VCaP (cell line): ENCODE measurements at regions not wholly inside any gene's neighbourhood (a gene's known extent, or its start where the extent isn't known, plus 50 kb on each side); places are given as distances from the start of the nearest gene placed in this dataset.
"Not testable (repeated sequence)": the region's sequence is repeated elsewhere in the genome, so short reads cannot be mapped to it uniquely, and the experiment has no call there.

Source experiments
- H3K27ac ChIP-seq: fragments of 450-650 bp; 2 replicates; pipeline ENCODE4 v1.5.1; 2017
- TF ChIP-seq, protein P1 (sequence below): fragments of 450-650 bp; conservative IDR thresholded peaks from 2 replicates; pipeline ENCODE4 v1.5.1; 2017; ENCODE audit warnings: mild to moderate bottlenecking, moderate library complexity

DNA sequence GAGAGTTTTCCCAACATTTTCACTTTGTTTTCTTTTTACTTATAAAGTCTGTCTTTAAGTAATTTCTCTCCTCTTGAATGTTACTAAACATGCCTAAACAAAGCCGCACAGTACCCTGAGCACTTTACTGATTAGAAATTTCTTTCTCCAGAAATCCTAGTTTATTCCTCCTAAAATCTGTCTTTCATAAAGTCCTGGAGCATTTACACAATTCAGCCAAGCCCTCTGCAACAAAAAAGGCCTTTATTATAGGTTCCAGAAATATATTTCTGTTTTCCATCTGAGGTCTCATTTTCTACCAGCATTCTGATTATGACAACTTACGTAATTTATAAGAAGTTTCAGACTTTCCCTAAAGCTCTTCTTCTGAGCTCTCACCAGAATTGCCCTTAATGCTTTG, 549.5 kb upstream of the OLFM3 start:
- no peak overlapping the region for H3K27ac ChIP-seq
- TF ChIP-seq, protein P1, sequence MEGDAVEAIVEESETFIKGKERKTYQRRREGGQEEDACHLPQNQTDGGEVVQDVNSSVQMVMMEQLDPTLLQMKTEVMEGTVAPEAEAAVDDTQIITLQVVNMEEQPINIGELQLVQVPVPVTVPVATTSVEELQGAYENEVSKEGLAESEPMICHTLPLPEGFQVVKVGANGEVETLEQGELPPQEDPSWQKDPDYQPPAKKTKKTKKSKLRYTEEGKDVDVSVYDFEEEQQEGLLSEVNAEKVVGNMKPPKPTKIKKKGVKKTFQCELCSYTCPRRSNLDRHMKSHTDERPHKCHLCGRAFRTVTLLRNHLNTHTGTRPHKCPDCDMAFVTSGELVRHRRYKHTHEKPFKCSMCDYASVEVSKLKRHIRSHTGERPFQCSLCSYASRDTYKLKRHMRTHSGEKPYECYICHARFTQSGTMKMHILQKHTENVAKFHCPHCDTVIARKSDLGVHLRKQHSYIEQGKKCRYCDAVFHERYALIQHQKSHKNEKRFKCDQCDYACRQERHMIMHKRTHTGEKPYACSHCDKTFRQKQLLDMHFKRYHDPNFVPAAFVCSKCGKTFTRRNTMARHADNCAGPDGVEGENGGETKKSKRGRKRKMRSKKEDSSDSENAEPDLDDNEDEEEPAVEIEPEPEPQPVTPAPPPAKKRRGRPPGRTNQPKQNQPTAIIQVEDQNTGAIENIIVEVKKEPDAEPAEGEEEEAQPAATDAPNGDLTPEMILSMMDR, result no peak

DNA sequence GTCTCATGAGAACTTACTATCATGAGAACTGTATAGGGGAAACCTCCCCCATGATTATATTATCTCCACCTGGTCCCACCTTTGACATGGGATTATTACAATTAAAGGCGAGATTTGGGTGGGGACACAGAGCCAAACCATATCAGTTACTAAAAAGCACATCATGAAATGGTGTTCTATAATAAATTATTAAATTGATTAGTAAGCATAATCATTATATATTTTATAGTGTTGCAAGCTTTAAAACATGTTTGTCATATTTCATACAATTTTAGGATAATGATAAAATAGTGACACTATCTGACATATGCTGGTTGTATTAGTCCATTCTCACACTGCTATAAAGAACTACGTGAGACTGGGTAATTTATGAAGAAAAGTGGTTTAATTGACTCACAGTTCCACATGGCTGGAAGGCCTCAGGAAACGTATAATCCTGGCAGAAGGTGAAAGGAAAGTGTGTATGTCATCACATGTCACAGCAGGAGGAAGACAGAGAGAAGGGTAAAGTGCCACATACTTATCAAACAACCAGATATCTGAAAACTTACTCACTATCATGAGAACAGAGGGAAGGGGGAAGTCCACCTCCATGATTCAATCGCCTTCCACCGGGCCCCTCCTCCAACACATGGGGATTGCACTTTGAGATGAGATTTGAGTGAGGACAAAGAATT, 539.2 kb upstream of the OLFM3 start:
- no peak overlapping the region for H3K27ac ChIP-seq
- TF ChIP-seq, protein P1, result no peak

GRCh38 chr1:102531036-102531435, 534.3 kb upstream of the OLFM3 start:
- TF ChIP-seq, protein P1, result no peak
- no peak overlapping the region for H3K27ac ChIP-seq

GRCh38 chr1:102529446-102529845, 532.7 kb upstream of the OLFM3 start:
- TF ChIP-seq, protein P1, result no peak
- H3K27ac ChIP-seq, result no peak overlapping the region

GRCh38 chr1:102500758-102501157, 504.0 kb upstream of the OLFM3 start:
- TF ChIP-seq, protein P1, result no peak
- H3K27ac ChIP-seq, result no peak overlapping the region

- TF ChIP-seq, protein P1, result no peak
- H3K27ac ChIP-seq, result no peak overlapping the region
Measured at GRCh38 chr1:102498929-102499328, 502.2 kb upstream of the OLFM3 start.

DNA sequence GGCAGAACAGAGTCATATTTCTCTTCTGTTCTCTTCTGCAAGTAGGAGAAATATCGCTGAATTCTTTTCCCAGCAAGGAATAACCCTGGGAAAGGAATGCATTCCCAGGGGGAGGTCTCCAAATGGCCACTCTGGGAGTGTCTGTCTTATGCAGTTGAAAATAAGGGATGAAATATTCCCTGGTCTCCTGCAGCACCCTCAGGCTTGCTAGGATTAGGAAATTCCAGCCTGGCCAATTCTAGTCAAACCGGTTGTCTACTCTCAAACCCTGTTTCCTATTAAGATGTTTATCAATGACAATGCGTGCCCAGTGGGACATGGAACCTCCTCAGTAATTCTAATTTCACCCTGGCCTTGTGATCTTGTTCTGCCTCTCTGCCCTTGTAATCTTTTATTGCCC, 501.1 kb upstream of the OLFM3 start:
- H3K27ac ChIP-seq, result not testable (repeated sequence)

- H3K27ac ChIP-seq, result no peak overlapping the region
- TF ChIP-seq, protein P1, result no peak
Measured at GRCh38 chr1:102472520-102472919, 475.8 kb upstream of the OLFM3 start.
